ENCODE measurements at regions not wholly inside any gene's neighbourhood (a gene's known extent, or its start where the extent isn't known, plus 50 kb on each side); places are given as distances from the start of the nearest gene placed in this dataset.
A peak's percentile ranks its signal among the peaks of the same experiment; 100 is the strongest.

GRCh38 chr1:98045211-98045766 is 124.5 kb upstream of the DPYD start:
- DNase-seq = peak in 36 of 42 donors; percentile 14 to 73 (median 46)
- intact Hi-C loops (cut with DNase I) = no loop called here

GRCh38 chr1:98044766-98045165 is 123.9 kb upstream of the DPYD start:
- intact Hi-C loops (cut with DNase I) = no loop called here
- peak in 7 of 42 donors; percentile 1 to 45 (median 11) for DNase-seq

- intact Hi-C loops (cut with DNase I) = no loop called here
- peak in 27 of 42 donors; percentile 4 to 69 (median 33) for DNase-seq
Observed at GRCh38 chr1:98044071-98044697, 123.3 kb upstream of the DPYD start.

GRCh38 chr1:98035602-98036002 is 114.8 kb upstream of the DPYD start:
- DNase-seq = no peak
- intact Hi-C loops (cut with DNase I) = no loop called here

- DNase-seq = no peak
- intact Hi-C loops (cut with DNase I) = no loop called here
Observed at GRCh38 chr1:98034505-98034904, 113.7 kb upstream of the DPYD start.

GRCh38 chr1:98032958-98033357 is 112.1 kb upstream of the DPYD start:
- no peak for DNase-seq
- intact Hi-C loops (cut with DNase I) = no loop called here

GRCh38 chr1:98030976-98031375 is 110.1 kb upstream of the DPYD start:
- DNase-seq = no peak
- intact Hi-C loops (cut with DNase I) = no loop called here

- intact Hi-C loops (cut with DNase I) = no loop called here
- no peak for DNase-seq
Observed at GRCh38 chr1:98030483-98030882, 109.6 kb upstream of the DPYD start.

- intact Hi-C loops (cut with DNase I) = no loop called here
- DNase-seq = no peak
Observed at GRCh38 chr1:98028800-98029199, 108.0 kb upstream of the DPYD start.

GRCh38 chr1:98027103-98027705 is 106.4 kb upstream of the DPYD start:
- DNase-seq = no peak
- intact Hi-C loops (cut with DNase I) = no loop called here

- intact Hi-C loops (cut with DNase I) = no loop called here
- no peak for DNase-seq
Observed at GRCh38 chr1:98025858-98026257, 105.0 kb upstream of the DPYD start.

- DNase-seq = no peak
- intact Hi-C loops (cut with DNase I) = no loop called here
Observed at GRCh38 chr1:98021126-98021525, 100.3 kb upstream of the DPYD start.

- intact Hi-C loops (cut with DNase I) = no loop called here
- DNase-seq = no peak
Observed at GRCh38 chr1:98019747-98020146, 98.9 kb upstream of the DPYD start.

- no peak for DNase-seq
- intact Hi-C loops (cut with DNase I) = no loop called here
Observed at GRCh38 chr1:98018074-98018473, 97.2 kb upstream of the DPYD start.

- intact Hi-C loops (cut with DNase I) = no loop called here
- DNase-seq = no peak
Observed at GRCh38 chr1:98017184-98017583, 96.3 kb upstream of the DPYD start.

- intact Hi-C loops (cut with DNase I) = no loop called here
- DNase-seq = no peak
Observed at GRCh38 chr1:98008373-98008772, 87.5 kb upstream of the DPYD start.

GRCh38 chr1:98005326-98006010 is 84.6 kb upstream of the DPYD start:
- no peak for DNase-seq
- intact Hi-C loops (cut with DNase I) = no loop called here

GRCh38 chr1:98003442-98003841 is 82.6 kb upstream of the DPYD start:
- intact Hi-C loops (cut with DNase I) = no loop called here

GRCh38 chr1:98002288-98002687 is 81.5 kb upstream of the DPYD start:
- intact Hi-C loops (cut with DNase I) = no loop called here
- DNase-seq = no peak

More at GRCh38 chr1:98003442-98003841, 82.6 kb upstream of the DPYD start:
- no peak for DNase-seq

GRCh38 chr1:98001764-98002163 is 80.9 kb upstream of the DPYD start:
- intact Hi-C loops (cut with DNase I) = no loop called here
- DNase-seq = no peak

Measured in head of caudate nucleus (tissue), 42 donors.